NB4 (cell line): ENCODE measurements at regions not wholly inside any gene's neighbourhood (a gene's known extent, or its start where the extent isn't known, plus 50 kb on each side); places are given as distances from the start of the nearest gene placed in this dataset.
"Not testable (repeated sequence)": the region's sequence is repeated elsewhere in the genome, so short reads cannot be mapped to it uniquely, and the experiment has no call there.

ENCODE experiments used
- DNase-seq: peaks from one replicate; pipeline ENCODE4 v3.0.0; 2010; ENCODE audit warnings: low read depth
- H3K4me3 ChIP-seq: one replicate; pipeline ENCODE4 v1.5.1; 2011; ENCODE audit warnings: mild to moderate bottlenecking, low read depth, low read length, moderate library complexity
- CTCF ChIP-seq: IDR thresholded peaks from one replicate; pipeline ENCODE4 v1.5.1; 2012; ENCODE audit warnings: low read depth, low read length
- MYC ChIP-seq: IDR thresholded peaks from 2 replicates; pipeline ENCODE4 v1.6.1; 2011; ENCODE audit warnings: low read depth, low read length
- POLR2A ChIP-seq: IDR thresholded peaks from 2 replicates; pipeline ENCODE4 v1.6.1; 2011; ENCODE audit warnings: mild to moderate bottlenecking; ENCODE audit not compliant: insufficient read length; ENCODE audit errors: extremely low read depth
- TF ChIP-seq, protein P1 (sequence below): IDR thresholded peaks from 2 replicates; pipeline ENCODE4 v1.6.1; 2011; ENCODE audit warnings: low read depth, low read length

DNA sequence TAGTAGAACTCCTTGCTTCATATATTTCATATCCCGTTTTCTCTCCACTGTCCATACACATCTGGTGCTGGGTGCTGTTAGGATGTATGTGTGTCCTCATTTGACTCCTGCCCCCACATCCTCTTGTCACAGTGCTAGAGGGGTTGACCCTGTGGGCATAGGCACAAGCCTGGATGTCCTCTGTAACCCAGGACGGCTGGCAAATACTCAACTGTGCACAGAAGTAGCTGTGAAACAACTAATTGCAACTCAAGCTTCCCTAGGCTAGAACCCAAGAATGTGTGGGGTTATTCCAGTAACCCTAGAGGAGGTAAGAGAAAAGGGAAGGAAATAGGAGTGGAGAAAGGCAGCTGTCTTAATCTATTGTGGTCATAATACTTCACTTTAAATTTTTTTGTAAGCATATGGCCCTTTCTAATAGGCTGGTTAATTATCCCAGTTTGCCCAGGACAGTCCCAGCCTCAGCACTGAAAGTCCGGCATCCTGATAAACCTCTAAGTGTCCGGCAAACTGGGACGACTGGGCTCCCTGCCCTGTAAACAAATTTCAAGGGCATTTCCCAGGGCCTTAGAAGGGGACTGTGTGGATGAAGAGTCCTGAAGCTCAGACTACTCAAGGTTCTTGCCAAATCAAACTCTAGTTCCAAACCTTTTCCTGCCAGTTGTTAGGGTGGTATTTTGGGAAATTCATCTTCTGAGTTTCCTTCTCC is 283.2 kb upstream of the CELF2 start:
- no peak for DNase-seq
- H3K4me3 ChIP-seq, result no peak overlapping the region
- TF ChIP-seq, protein P1, sequence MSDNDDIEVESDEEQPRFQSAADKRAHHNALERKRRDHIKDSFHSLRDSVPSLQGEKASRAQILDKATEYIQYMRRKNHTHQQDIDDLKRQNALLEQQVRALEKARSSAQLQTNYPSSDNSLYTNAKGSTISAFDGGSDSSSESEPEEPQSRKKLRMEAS, result no peak
- TF ChIP-seq POLR2A (no peak), MYC (no peak), CTCF (no peak)

- no peak for DNase-seq
- no peak overlapping the region for H3K4me3 ChIP-seq
- TF ChIP-seq, protein P1, result no peak
- TF ChIP-seq CTCF (no peak), MYC (no peak), POLR2A (no peak)
Observed at GRCh38 chr10:10745291-10745690, 272.4 kb upstream of the CELF2 start.

- DNase-seq, result no peak
- H3K4me3 ChIP-seq, result no peak overlapping the region
- TF ChIP-seq CTCF (no peak), POLR2A (no peak), MYC (no peak)
- TF ChIP-seq, protein P1, result no peak
Observed at GRCh38 chr10:10755490-10755889, 262.2 kb upstream of the CELF2 start.

- DNase-seq, result no peak
- TF ChIP-seq MYC, result no peak
- no peak for TF ChIP-seq CTCF
- TF ChIP-seq POLR2A, result no peak
- TF ChIP-seq, protein P1, result no peak
- no peak overlapping the region for H3K4me3 ChIP-seq
Observed at GRCh38 chr10:10758306-10758705, 259.4 kb upstream of the CELF2 start.

GRCh38 chr10:10759806-10760205 is 257.9 kb upstream of the CELF2 start:
- not testable (repeated sequence) for H3K4me3 ChIP-seq, DNase-seq

- no peak overlapping the region for H3K4me3 ChIP-seq
- no peak for DNase-seq
- TF ChIP-seq MYC (no peak), CTCF (no peak), POLR2A (no peak)
- TF ChIP-seq, protein P1, result no peak
Observed at GRCh38 chr10:10765017-10765416, 252.7 kb upstream of the CELF2 start.
